ENCODE measurements at regions not wholly inside any gene's neighbourhood (a gene's known extent, or its start where the extent isn't known, plus 50 kb on each side); places are given as distances from the start of the nearest gene placed in this dataset.

DNA sequence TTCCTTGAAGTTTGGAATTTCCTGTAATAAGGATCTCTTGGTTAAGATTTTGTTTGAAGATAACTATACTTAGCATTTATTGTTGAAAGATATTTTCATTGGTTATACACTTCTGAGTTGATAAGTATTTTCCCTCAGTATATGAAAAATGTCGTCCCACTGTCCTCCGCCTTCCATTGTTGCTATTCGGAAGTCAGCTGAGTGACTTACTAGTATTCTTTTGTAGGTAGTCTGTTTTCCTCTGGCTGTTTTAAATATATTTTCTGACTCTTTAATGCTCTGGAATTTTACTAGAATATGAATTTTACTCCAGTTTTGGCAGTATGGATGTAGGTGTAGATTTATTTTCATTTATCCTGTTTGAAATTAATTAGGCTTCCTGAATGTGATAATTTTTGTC, 498.7 kb upstream of the NFIA start:
- TF ChIP-seq, protein P1, sequence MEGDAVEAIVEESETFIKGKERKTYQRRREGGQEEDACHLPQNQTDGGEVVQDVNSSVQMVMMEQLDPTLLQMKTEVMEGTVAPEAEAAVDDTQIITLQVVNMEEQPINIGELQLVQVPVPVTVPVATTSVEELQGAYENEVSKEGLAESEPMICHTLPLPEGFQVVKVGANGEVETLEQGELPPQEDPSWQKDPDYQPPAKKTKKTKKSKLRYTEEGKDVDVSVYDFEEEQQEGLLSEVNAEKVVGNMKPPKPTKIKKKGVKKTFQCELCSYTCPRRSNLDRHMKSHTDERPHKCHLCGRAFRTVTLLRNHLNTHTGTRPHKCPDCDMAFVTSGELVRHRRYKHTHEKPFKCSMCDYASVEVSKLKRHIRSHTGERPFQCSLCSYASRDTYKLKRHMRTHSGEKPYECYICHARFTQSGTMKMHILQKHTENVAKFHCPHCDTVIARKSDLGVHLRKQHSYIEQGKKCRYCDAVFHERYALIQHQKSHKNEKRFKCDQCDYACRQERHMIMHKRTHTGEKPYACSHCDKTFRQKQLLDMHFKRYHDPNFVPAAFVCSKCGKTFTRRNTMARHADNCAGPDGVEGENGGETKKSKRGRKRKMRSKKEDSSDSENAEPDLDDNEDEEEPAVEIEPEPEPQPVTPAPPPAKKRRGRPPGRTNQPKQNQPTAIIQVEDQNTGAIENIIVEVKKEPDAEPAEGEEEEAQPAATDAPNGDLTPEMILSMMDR (IDR thresholded peaks at IDR 0.05), result no peak
- TF ChIP-seq POLR2A (IDR thresholded peaks at IDR 0.05), result no peak
